ENCODE measurements at regions not wholly inside any gene's neighbourhood (a gene's known extent, or its start where the extent isn't known, plus 50 kb on each side); places are given as distances from the start of the nearest gene placed in this dataset.

DNA sequence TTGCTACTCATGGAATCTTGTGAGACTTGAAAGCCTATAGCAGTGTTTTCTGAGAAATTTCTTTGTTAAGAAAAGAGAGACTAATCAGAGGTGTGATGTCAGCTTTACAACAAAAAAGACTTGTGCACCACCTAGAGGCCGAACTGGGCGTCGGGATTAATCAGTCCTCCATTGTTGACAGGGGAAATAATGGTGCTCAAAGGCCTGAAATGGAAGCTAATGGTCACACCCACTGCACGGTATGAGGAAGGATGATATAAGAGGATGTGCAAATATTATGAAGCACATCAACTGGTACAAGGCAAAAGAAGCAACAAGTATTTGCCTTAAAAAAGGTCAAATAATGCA lies 480.2 kb upstream of the MIR17HG start:
- no peak for TF ChIP-seq CHD2 (IDR thresholded peaks at IDR 0.05; ENCODE audit: low read length, partially characterized antibody)
- no peak for TF ChIP-seq ESRRA (IDR thresholded peaks at IDR 0.05; ENCODE audit: borderline replicate concordance, low read length)
- TF ChIP-seq HDAC2 (IDR thresholded peaks at IDR 0.05): no peak
- TF ChIP-seq EP300 (IDR thresholded peaks at IDR 0.05): no peak
- TF ChIP-seq, protein P1, sequence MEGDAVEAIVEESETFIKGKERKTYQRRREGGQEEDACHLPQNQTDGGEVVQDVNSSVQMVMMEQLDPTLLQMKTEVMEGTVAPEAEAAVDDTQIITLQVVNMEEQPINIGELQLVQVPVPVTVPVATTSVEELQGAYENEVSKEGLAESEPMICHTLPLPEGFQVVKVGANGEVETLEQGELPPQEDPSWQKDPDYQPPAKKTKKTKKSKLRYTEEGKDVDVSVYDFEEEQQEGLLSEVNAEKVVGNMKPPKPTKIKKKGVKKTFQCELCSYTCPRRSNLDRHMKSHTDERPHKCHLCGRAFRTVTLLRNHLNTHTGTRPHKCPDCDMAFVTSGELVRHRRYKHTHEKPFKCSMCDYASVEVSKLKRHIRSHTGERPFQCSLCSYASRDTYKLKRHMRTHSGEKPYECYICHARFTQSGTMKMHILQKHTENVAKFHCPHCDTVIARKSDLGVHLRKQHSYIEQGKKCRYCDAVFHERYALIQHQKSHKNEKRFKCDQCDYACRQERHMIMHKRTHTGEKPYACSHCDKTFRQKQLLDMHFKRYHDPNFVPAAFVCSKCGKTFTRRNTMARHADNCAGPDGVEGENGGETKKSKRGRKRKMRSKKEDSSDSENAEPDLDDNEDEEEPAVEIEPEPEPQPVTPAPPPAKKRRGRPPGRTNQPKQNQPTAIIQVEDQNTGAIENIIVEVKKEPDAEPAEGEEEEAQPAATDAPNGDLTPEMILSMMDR (IDR thresholded peaks at IDR 0.05): peak; percentile 43; the same call in 2 of the 3 replicates
- TF ChIP-seq CBX2 (IDR thresholded peaks at IDR 0.05; ENCODE audit: borderline replicate concordance, low read depth): no peak
- TF ChIP-seq, protein P2, sequence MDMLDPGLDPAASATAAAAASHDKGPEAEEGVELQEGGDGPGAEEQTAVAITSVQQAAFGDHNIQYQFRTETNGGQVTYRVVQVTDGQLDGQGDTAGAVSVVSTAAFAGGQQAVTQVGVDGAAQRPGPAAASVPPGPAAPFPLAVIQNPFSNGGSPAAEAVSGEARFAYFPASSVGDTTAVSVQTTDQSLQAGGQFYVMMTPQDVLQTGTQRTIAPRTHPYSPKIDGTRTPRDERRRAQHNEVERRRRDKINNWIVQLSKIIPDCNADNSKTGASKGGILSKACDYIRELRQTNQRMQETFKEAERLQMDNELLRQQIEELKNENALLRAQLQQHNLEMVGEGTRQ (IDR thresholded peaks at IDR 0.05): no peak
- TF ChIP-seq, protein P3, sequence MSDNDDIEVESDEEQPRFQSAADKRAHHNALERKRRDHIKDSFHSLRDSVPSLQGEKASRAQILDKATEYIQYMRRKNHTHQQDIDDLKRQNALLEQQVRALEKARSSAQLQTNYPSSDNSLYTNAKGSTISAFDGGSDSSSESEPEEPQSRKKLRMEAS (IDR thresholded peaks at IDR 0.05): no peak
- TF ChIP-seq E2F6 (IDR thresholded peaks at IDR 0.05; ENCODE audit: borderline replicate concordance, low read depth): no peak
- no peak for TF ChIP-seq POLR2A (IDR thresholded peaks at IDR 0.05; ENCODE audit: low read length)
- TF ChIP-seq, protein P4, sequence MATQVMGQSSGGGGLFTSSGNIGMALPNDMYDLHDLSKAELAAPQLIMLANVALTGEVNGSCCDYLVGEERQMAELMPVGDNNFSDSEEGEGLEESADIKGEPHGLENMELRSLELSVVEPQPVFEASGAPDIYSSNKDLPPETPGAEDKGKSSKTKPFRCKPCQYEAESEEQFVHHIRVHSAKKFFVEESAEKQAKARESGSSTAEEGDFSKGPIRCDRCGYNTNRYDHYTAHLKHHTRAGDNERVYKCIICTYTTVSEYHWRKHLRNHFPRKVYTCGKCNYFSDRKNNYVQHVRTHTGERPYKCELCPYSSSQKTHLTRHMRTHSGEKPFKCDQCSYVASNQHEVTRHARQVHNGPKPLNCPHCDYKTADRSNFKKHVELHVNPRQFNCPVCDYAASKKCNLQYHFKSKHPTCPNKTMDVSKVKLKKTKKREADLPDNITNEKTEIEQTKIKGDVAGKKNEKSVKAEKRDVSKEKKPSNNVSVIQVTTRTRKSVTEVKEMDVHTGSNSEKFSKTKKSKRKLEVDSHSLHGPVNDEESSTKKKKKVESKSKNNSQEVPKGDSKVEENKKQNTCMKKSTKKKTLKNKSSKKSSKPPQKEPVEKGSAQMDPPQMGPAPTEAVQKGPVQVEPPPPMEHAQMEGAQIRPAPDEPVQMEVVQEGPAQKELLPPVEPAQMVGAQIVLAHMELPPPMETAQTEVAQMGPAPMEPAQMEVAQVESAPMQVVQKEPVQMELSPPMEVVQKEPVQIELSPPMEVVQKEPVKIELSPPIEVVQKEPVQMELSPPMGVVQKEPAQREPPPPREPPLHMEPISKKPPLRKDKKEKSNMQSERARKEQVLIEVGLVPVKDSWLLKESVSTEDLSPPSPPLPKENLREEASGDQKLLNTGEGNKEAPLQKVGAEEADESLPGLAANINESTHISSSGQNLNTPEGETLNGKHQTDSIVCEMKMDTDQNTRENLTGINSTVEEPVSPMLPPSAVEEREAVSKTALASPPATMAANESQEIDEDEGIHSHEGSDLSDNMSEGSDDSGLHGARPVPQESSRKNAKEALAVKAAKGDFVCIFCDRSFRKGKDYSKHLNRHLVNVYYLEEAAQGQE (IDR thresholded peaks at IDR 0.05): no peak
- TF ChIP-seq KDM1A (IDR thresholded peaks at IDR 0.05; ENCODE audit: low read depth): no peak
